ENCODE measurements at regions not wholly inside any gene's neighbourhood (a gene's known extent, or its start where the extent isn't known, plus 50 kb on each side); places are given as distances from the start of the nearest gene placed in this dataset.
A peak's percentile ranks its signal among the peaks of the same experiment; 100 is the strongest.

DNA sequence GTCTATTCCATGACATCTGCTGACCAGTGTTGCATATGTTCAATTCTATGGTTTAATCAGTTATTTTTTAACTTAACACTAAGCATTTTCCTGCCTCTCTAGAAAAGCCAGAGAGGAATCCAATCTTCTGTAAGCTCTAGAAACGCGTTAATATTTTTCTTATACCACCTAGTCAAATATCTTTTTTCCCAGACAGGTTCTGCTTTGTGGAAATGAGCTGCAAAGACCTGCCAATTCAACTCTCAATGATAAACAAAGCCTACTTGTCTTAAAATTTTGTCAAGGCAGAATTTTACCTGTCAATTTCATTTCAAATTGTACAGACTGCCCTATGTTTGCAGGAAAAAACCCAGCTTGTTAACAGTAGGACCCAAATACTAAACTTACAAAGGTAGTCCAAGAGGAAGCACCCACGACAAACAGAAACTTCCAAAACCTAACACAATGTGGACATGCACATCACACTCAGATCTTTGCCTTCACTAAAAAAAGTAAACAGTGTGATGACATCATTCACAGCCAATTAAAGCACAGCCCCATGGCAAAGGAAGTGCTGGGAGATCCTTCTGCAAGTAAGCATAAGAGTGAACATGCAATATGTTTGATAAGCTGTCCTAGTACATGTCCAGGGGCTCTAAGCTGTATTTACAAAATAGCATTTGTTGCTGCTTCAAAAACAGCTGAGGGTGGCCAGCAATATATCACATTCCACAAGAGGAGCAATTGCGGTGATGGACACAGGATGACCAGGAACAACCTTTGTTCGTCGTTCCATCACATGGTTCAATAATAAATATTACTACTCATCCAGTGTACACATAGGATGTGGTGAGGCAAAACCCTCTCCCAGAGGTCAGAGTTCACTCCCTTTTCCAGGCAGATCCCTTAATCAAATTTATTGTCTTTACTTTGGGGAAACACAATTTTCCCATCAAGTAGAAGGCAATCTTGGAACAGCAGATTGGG lies 139.4 kb upstream of the TSC22D2 start:
- peak; percentile 13 for DNase-seq (ENCODE audit: low read depth)

DNA sequence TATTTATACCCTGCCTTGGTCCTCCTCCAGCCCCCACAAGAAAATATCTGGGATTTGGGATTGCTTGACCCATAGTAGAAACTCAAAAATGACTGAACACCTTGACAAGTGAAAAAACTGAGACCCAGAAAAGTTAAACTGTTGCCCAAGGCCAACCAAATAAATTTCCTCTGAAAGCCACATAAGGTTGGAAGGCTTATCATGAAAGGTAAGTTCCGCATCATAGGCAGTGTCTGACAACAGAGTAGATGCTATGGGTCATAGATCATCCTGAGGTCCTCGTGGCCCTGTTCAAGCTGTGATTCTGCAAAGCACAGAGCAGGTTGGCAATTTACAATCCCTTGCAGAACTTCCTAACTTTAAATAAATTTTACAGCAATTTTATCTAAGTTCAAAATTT lies 140.8 kb upstream of the TSC22D2 start:
- no peak for DNase-seq (ENCODE audit: low read depth)

DNA sequence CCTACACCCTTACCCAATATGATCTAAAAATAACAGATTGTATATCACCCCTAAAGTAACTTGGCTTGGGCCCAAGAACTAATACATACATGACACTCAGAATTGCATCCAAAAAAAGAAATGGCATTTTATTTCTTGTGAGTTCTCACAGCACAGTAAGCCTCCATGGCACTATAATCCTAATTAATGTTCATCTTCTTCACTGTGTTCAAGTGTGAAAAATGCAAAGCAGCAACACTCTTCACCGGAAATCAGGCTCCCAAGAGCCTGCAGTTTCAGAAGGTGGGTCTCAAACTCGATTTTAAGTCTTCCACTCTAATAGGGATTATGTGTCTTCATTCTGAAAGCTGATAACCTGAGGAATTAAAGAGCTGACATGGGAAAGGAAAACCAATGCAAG lies 142.8 kb upstream of the TSC22D2 start:
- DNase-seq (ENCODE audit: low read depth): no peak

DNA sequence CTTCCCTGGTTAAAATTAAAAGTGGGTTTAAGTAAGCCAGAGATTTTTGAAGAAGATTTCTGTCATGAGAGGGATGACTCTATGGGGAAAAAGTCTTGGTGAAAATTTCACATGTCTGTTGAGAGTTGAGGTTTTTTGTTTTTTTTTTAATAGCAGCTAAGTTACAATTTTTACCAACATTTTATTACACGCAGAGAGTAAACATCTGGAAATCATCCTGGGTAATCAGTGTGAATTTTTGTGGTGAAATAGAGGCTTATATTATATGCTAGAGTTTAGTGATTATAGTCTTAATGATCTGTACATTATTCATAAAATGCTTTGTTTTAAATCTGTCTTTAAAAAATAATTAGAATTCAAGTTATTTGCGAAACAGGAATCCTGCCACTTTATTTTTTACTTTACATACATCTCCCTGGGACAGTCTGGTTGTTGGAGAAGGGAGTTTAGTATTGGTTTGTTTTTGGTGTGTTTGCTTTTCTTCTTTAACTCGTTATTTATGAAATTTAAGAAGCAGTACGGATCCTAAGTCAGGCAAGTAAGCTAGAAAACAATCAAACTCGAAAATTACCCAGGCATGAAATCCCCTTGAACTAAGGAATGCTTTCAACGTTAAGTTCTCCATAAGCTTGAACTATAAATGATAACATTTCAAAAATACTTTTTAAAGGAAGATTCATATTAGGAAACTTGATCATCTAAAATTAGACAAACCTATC lies 143.4 kb upstream of the TSC22D2 start:
- DNase-seq (ENCODE audit: low read depth): no peak

DNA sequence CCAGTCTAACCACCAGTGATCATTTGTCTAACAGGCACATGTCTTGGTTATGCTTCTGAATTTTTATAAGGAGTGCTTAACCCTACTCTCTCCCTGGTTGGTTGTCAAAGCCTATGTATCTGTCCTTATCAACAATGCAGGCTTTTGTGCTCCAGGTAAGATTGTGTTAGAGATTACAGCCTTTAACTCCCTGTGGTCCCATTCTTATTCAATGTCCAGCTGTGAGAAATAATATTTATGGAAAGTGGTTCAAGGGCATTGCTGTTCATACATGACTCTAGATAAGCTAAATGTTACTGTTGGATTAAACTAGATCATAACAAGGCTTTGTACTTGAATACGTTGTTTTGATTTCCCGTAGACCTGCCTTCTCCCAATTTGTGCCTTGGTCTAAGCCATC lies 146.1 kb upstream of the TSC22D2 start:
- DNase-seq (ENCODE audit: low read depth): no peak

DNA sequence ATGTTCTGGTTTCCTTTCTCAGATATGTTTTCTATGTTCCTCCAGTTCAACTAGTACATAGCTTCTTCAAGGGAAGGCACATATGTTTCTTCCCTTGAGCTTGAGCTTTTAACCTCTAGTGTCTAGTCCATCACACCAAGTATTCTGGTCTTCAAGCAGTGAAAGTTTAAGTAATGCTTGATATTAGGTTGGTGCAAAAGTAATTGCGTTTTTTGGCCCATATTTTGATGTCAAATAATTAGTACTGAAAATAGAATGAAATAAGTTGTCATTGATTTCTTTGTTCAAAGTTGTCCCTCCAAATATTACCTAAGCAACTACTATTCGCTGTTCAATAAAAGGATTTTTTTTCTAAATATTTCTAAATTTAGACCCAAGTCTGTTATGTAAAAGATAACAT lies 146.7 kb upstream of the TSC22D2 start:
- no peak for DNase-seq (ENCODE audit: low read depth)

DNA sequence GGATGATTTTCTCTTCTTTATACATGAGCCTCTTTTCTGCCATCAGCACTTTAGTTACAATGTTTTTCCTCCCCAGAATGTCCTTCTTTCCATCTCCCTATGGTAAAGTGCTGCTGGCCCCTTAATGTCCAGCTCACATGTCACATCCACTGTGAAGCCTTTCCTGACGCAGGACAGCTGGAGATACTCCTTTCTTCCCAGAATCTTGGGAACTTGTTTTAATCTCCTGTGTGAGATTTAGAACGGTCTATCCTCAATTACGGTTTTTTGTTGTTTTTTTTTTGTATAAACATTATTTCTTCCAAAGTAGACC lies 147.7 kb upstream of the TSC22D2 start:
- DNase-seq (ENCODE audit: low read depth): no peak

DNA sequence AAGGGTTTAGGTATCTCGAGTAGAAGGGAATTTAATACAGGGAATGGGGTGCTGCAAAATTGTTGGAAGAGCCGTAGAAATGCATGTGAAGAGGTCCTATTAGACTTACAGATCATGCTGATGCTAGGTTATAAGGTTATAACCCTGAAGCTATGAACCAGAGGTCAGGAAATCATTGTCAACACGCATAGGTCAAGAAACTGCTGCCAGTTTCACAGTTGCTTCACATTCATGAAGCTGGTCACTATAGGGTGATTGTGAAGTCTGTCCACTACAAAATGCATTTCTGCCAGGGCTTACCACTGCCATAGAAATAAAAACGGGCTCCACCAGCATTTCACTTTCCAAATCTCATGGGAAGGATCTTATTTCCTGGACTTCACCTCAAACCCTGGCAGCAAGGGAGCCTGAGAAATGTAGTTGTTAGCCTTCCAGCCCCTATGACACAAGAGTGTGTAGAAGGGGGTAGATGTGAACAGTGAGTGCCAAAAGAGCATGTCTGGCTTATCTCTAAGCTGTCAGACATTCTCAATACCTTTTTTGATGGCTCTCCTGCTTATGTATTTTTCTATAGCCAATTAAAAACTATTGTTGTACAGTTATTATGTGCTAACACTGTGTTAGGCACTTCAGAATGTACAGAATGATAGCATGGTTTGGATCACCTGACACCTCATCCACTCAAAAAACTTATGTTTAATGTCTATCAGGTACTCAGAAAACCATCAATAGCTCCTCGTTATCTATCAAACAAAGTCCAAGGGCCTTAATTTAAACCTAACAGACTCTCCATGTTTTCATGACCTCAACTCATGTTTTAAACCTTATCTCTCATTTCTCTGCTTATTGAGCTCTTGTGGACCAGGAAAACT lies 148.3 kb upstream of the TSC22D2 start:
- no peak for DNase-seq (ENCODE audit: low read depth)

DNA sequence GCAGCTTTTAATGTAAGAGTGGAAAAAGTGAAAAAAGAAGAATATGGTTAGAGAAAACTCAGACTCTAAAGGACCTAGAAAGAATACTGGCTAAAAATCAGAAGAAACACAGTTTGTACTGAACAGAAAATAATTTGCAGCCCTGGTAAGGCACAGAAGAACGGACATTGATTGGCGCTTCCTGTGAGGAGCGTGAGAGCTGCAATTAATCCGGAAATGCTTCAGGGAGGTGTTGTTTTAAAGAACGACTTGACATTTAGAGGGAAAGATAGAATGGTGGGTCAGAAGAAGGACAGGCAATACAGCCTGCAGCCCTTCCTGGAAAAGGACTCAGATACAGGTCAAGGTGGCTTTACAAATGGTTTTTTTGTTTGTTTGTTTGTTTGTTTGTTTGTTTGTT lies 151.3 kb upstream of the TSC22D2 start:
- no peak for DNase-seq (ENCODE audit: low read depth)

DNA sequence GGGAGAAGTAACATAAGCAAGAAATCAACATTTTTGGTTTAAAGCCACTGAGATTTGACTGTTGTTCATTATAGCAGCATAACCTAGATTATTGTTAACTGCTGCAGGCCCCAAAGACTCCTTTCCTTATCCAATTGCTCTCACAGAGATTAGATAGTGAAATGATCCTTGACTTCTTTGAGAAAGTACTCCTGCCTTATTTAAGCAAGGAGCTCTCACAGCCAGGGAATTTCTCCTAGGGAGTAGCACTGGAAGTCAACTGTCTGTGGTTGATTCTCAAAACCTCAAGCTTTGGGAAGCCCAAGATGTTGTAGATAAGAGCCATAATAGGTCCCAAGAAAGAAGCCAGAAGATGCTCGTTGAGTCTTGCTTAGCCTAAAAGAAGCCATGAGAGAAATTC lies 151.8 kb upstream of the TSC22D2 start:
- no peak for DNase-seq (ENCODE audit: low read depth)

DNA sequence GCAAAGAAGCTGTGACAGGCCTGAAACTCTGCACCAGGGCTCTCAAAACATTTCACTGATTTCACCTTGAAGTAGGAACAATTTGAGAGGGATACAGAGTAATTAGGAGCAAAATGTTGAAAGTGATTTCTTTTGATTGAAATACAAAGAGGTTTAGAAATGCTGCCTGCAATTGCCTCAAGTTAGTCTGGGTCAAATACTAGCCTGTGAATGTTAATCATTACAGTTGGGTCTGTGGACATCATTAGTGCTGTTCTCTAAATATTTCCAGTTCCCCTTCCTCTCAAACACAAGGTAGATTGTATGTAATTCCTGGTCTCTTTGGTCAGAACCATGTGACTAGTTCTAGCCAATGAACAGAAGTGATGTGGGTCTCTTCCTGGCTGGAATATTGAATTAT lies 152.3 kb upstream of the TSC22D2 start:
- no peak for DNase-seq (ENCODE audit: low read depth)

DNA sequence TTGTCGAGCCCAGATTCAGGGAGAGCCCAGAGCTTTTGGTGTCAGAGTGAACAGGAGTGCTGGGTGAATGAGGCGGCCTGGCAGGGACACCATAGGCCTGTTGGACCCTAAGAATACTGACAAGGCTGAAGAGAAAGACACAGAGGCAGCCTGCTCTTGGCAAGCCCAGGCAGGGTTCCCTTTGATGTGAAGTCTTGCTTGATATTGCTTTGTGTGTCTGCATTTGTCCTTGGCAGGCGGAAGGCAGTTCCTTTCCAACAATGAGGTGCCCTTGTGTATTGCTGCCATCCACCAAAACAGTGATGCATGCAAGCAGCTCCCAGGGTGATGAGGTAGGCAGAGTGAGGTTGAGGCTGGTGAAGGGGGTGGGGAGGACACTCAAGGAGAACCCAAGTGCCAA lies 152.7 kb upstream of the TSC22D2 start:
- DNase-seq (ENCODE audit: low read depth): no peak

DNA sequence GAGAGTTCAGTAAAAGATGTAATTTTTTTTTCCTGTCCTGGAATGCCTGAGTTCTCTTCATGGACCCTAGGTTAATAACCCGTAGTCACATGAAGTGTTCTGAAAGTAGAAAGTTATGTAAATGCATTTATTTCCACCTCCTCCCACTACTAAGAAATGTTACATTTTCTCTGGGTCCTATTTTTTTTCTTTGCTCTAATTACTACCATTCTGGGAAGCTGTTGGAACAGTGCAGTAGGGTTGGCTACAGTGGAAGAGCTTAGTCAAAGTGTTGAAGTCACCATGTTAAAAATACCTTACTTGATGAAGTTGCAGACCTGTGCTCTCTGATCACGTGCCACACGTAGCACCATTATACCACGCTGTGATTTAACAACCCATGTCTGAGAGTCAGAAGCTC lies 153.8 kb upstream of the TSC22D2 start:
- DNase-seq (ENCODE audit: low read depth): no peak

DNA sequence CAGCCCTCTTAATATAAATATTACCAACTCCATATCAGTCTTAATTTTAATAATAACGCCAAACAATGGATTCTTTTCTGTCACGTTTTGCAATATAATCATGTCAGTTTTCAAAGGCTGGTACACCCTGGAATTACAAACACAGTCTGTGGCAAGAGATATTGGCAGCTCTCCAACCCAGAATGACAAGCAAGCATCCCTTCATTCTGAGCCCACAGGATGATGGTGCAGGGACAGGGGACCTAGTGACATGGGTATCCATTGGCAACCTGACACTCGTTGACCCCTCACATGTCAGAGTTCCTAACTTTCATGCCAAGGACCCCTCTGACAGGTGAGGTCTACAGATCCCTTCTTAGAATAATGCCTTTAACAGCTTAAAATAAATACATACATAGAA lies 154.5 kb upstream of the TSC22D2 start:
- DNase-seq (ENCODE audit: low read depth): peak; percentile 63

DNA sequence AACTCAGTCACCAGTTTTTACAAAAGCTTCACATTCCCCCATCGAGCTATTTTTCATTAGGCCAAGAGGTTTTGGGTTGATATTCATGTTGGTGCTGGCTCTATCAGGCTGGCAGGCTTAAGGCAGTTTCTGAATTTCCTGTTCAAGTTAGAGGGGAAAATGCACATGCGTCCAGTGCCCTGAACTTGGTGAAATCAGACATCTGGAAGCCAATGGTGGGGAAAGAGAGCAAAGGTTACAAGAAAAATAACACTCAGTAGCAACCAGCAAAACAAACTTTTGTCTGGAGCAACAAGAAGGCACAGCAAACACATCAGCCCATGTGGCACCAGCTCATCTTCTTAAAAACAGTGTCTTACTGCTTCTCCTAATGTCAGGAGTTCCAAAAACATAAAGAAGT lies 155.6 kb upstream of the TSC22D2 start:
- peak; percentile 87 for DNase-seq (ENCODE audit: low read depth)

DNA sequence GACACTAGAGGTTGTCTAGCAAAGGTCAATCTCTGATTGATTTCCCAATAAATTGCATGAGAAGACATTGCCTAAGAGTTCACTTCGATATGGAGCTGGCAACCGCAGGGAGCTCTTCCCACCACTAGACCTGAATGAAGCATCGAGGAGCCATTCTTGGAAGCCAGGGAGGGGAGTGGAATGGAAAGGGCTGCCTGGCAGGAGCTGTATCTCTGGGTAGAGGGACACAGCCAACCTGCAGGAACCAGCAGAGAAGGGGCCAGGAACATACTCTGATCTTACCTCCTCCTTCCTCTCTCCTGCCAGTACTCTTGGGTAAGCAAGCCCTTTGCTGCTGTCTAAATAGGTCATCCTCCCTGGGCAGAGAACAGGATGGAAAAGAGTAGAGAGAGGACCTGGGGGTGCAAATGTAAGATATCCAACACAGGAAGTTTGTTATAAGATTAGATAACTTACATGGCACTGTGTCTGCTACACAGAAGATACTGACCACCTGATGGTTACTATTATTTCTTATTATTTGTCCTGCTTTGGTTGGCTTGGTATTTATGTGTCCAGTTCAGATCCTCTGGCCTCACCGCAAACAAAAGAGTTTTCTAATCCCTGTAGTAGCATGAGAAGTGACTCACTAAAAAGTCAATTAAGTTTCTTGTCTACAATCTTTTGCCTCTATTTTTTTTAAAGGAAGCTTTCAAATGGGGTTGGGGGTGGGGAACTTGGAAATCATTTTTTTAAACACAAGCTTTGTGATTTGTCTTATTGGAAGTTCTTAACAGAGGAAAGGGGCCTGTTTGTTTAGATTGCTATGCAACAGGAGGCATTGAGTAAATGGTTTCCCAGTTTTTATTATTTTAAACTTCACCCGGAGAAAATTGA lies 156.7 kb upstream of the TSC22D2 start:
- DNase-seq (ENCODE audit: low read depth): peak; percentile 72

DNA sequence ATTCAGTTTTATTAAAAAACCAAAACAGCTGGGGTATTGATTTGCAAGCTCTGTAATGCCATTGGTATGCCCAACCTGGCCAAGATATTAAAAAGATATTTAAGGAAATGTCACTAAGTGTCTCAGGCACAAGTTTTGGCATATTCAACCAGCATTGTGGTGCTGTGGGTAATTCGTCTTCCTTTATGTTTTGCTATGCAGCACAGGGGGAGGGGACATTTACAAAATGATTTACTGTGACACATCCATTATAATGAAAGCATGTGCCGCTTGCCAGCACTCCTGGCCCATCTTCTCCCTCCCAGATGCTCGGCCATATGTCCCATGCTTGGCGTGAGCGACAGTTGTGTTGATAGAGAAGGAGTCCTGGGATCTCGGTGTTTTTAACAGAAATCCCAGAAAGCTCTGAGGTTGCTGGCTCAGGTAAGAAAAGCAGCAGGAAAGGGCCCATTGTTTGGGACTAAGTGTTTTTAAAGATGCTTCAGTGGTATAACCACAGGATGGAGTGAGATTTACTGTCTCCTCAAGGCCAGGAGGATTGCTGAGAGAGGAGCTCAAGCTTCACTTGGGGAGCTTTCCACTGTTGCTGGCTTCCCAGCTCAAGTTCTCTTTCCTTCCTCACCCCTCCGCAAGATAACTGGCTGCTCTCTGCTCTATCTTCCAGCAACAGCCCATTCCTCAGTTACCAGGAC lies 158.2 kb upstream of the TSC22D2 start:
- no peak for DNase-seq (ENCODE audit: low read depth)

DNA sequence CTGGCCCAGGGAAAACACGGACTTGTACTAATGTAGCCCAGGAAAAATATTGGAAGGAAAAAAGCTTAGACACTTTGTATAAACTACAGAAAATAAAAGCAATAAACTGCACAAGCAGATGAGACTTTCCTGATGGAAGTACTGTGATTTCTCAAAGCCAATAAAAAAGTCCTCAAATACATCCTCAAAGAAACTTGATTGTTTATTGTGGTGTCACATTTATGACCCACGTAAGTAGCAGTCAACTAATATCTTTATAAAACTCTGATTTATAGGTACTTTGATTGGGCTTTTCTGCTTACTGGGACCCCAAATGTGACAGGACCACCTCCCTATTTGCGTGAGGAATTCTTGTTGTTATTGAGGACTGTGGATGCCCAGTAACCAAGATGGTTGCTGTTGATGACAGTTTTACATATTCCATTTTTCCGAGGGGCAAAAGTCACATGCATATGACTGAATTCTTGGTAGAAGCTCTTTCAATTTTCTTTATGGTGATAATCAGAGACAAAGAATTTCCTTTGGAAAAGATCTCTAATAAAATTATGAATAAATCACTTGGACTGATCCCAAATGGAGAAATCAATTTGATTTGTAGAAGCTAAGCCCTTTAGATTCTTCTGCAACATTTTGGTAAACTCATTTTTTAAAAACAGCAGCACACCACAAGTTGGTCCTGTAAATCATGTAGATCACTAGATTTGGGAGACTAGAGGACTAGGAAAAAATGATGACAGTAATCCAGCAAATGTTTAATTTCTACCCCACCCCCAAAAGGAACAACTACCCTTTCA lies 159.0 kb upstream of the TSC22D2 start:
- no peak for DNase-seq (ENCODE audit: low read depth)

DNA sequence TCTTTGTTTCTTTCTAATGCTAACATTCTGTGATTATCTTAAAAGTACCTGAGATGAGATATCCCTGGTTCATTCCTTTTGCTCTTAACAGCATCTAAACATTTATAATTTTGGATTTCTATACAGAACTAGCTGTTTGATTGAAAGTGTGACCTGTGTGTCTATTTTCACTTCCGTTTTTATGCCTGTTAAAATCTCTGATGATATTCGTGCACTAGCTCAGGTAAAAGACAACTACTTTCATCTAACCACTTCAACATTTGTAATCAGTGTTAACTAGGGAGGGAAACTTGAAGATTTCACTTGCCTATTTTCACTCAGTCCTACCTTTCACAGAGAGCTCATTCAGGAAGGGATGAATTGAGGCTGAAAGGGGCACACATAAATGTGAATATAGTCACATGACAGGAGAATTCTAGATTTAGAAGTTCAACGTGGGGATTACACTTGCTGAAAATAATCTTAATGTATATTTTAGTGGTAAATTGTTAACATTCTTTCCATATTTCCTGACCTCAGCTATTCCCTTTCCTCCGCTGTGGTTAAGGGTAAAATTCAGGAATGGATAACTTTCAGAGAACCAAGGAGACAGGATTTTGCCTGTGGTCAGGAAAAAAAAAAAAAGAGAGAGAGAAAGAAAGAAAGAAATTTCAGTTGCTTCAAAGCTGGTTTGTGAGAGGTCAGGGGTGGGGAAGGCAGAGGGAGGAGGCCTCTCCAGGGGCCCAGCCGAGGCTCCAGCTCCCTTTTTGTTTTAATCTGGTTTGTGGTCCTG lies 159.8 kb upstream of the TSC22D2 start:
- DNase-seq (ENCODE audit: low read depth): peak; percentile 86

Data from LHCN-M2 (cell line).